Glutamatergic neuron (in vitro differentiated cells): ENCODE measurements at regions not wholly inside any gene's neighbourhood (a gene's known extent, or its start where the extent isn't known, plus 50 kb on each side); places are given as distances from the start of the nearest gene placed in this dataset.

Experiments used
- DNase-seq: peaks from one replicate; pipeline ENCODE4 v3.0.0; 2022
- H3K27ac Mint-ChIP-seq: one replicate; pipeline ENCODE4 v1.8.0; 2020; ENCODE audit warnings: mild to moderate bottlenecking, mixed read lengths, inconsistent platforms; ENCODE audit not compliant: unreplicated experiment
- H3K27me3 Mint-ChIP-seq: one replicate; pipeline ENCODE4 v1.8.0; 2020; ENCODE audit warnings: mild to moderate bottlenecking, moderate library complexity, mixed read lengths, inconsistent platforms; ENCODE audit not compliant: unreplicated experiment
- H3K36me3 Mint-ChIP-seq: one replicate; pipeline ENCODE4 v1.8.0; 2020; ENCODE audit warnings: mild to moderate bottlenecking, mixed read lengths, inconsistent platforms; ENCODE audit not compliant: unreplicated experiment
- H3K4me1 Mint-ChIP-seq: one replicate; pipeline ENCODE4 v1.8.0; 2020; ENCODE audit warnings: mild to moderate bottlenecking, low read depth, mixed read lengths, inconsistent platforms; ENCODE audit not compliant: unreplicated experiment
- H3K4me3 Mint-ChIP-seq: one replicate; pipeline ENCODE4 v1.8.0; 2020; ENCODE audit warnings: mild to moderate bottlenecking, mixed read lengths, inconsistent platforms; ENCODE audit not compliant: unreplicated experiment
- H3K9me3 Mint-ChIP-seq: one replicate; pipeline ENCODE4 v1.8.0; 2020; ENCODE audit warnings: mild to moderate bottlenecking, moderate library complexity, mixed read lengths, inconsistent platforms; ENCODE audit not compliant: unreplicated experiment
- CTCF ChIP-seq: fragments of 200-600 bp; sonication (generic); IDR thresholded peaks from one replicate; pipeline ENCODE4 v1.5.0; 2021; ENCODE audit not compliant: partially characterized antibody, unreplicated experiment

- DNase-seq: no peak
- H3K4me3 Mint-ChIP-seq: no peak overlapping the region
- H3K27me3 Mint-ChIP-seq: no peaks in the 10 kb centered on the region
- TF ChIP-seq CTCF: no peak
- H3K4me1 Mint-ChIP-seq: no peaks in the 10 kb centered on the region
- H3K27ac Mint-ChIP-seq: no peak overlapping the region
- peaks cover 2% of the 10 kb centered on the region for H3K9me3 Mint-ChIP-seq
- no peaks in the 10 kb centered on the region for H3K36me3 Mint-ChIP-seq
Measured at GRCh38 chr2:143908843-143909242, 611.1 kb downstream of the ZEB2 start.

GRCh38 chr2:143907801-143908200 lies 612.1 kb downstream of the ZEB2 start:
- Mint-ChIP-seq H3K4me3 (no peak overlapping the region), H3K27me3 (no peaks in the 10 kb centered on the region), H3K4me1 (no peaks in the 10 kb centered on the region), H3K36me3 (no peaks in the 10 kb centered on the region), H3K9me3 (peaks cover 2% of the 10 kb centered on the region), H3K27ac (no peak overlapping the region)
- TF ChIP-seq CTCF: no peak
- DNase-seq: no peak

GRCh38 chr2:143906850-143907249 lies 613.1 kb downstream of the ZEB2 start:
- Mint-ChIP-seq H3K36me3 (no peaks in the 10 kb centered on the region), H3K4me3 (no peak overlapping the region), H3K27ac (no peak overlapping the region), H3K4me1 (no peaks in the 10 kb centered on the region), H3K27me3 (no peaks in the 10 kb centered on the region), H3K9me3 (peaks cover 2% of the 10 kb centered on the region)
- DNase-seq: no peak
- TF ChIP-seq CTCF: no peak

- no peak for TF ChIP-seq CTCF
- H3K27ac Mint-ChIP-seq: no peak overlapping the region
Measured at GRCh38 chr2:143905587-143905986, 614.3 kb downstream of the ZEB2 start.

GRCh38 chr2:143903172-143903856 lies 616.6 kb downstream of the ZEB2 start:
- Mint-ChIP-seq H3K27me3 (no peaks in the 10 kb centered on the region), H3K27ac (no peak overlapping the region), H3K9me3 (peaks cover 2% of the 10 kb centered on the region), H3K4me3 (no peak overlapping the region), H3K36me3 (no peaks in the 10 kb centered on the region), H3K4me1 (no peaks in the 10 kb centered on the region)
- DNase-seq: no peak
- no peak for TF ChIP-seq CTCF

More at GRCh38 chr2:143905587-143905986, 614.3 kb downstream of the ZEB2 start:
- Mint-ChIP-seq H3K4me3 (no peak overlapping the region), H3K4me1 (no peaks in the 10 kb centered on the region), H3K36me3 (no peaks in the 10 kb centered on the region), H3K9me3 (peaks cover 2% of the 10 kb centered on the region), H3K27me3 (no peaks in the 10 kb centered on the region)
- DNase-seq: no peak
